ENCODE measurements at regions not wholly inside any gene's neighbourhood (a gene's known extent, or its start where the extent isn't known, plus 50 kb on each side); places are given as distances from the start of the nearest gene placed in this dataset.

- H3K36me3 ChIP-seq = no peaks in the 10 kb centered on the region
- H3K9me3 ChIP-seq = no peaks in the 10 kb centered on the region
- 31 to 46% (median 38%) methylated on average over 2 of the region's 2 CpGs for WGBS, 3 donors
- intact Hi-C loops (cut with DNase I) = no loop called here
- DNase-seq = no peak
- TF ChIP-seq POLR2A (IDR thresholded peaks at IDR 0.05) (no peak), CTCF (IDR thresholded peaks at IDR 0.05) (no peak), EP300 (IDR thresholded peaks at IDR 0.05) (no peak)
- H3K4me3 ChIP-seq = no peak overlapping the region
- no peaks in the 10 kb centered on the region for H3K4me1 ChIP-seq (ENCODE audit: insufficient read depth)
- H3K27me3 ChIP-seq = no peaks in the 10 kb centered on the region
- no peak overlapping the region for H3K27ac ChIP-seq
These were observed 510.1 kb upstream of the PIK3C3 start for GRCh38 chr18:41444943-41445342.

GRCh38 chr18:41436772-41437171 lies 518.3 kb upstream of the PIK3C3 start:
- no peaks in the 10 kb centered on the region for H3K4me1 ChIP-seq (ENCODE audit: insufficient read depth)
- H3K4me3 ChIP-seq = no peak overlapping the region
- intact Hi-C loops (cut with DNase I) = no loop called here
- no peaks in the 10 kb centered on the region for H3K9me3 ChIP-seq
- TF ChIP-seq POLR2A (IDR thresholded peaks at IDR 0.05) (no peak), CTCF (IDR thresholded peaks at IDR 0.05) (no peak), EP300 (IDR thresholded peaks at IDR 0.05) (no peak)
- no peak for DNase-seq
- 88 to 94% (median 92%) methylated on average over 1 of the region's 1 CpG for WGBS, 3 donors
- no peak overlapping the region for H3K27ac ChIP-seq
- H3K27me3 ChIP-seq = no peaks in the 10 kb centered on the region
- H3K36me3 ChIP-seq = no peaks in the 10 kb centered on the region

GRCh38 chr18:41418598-41418997 lies 536.4 kb upstream of the PIK3C3 start:
- H3K4me3 ChIP-seq = no peak overlapping the region
- no peak for DNase-seq
- H3K36me3 ChIP-seq = no peaks in the 10 kb centered on the region
- no peaks in the 10 kb centered on the region for H3K9me3 ChIP-seq
- no peak overlapping the region for H3K27ac ChIP-seq
- TF ChIP-seq EP300 (IDR thresholded peaks at IDR 0.05) (no peak), CTCF (IDR thresholded peaks at IDR 0.05) (no peak)
- no peaks in the 10 kb centered on the region for H3K4me1 ChIP-seq (ENCODE audit: insufficient read depth)
- H3K27me3 ChIP-seq = no peaks in the 10 kb centered on the region
- intact Hi-C loops (cut with DNase I) = no loop called here
- 72 to 93% (median 92%) methylated on average over 3 of the region's 3 CpGs for WGBS, 3 donors

- Histone ChIP-seq H3K4me1 (ENCODE audit: insufficient read depth) (no peaks in the 10 kb centered on the region), H3K27ac (no peak overlapping the region), H3K4me3 (no peak overlapping the region), H3K27me3 (no peaks in the 10 kb centered on the region), H3K36me3 (no peaks in the 10 kb centered on the region), H3K9me3 (no peaks in the 10 kb centered on the region)
- intact Hi-C loops (cut with DNase I) = no loop called here
- TF ChIP-seq CTCF (IDR thresholded peaks at IDR 0.05) = no peak
- TF ChIP-seq POLR2A (IDR thresholded peaks at IDR 0.05) = no peak
- no peak for TF ChIP-seq EP300 (IDR thresholded peaks at IDR 0.05)
- 69 to 80% (median 78%) methylated on average over 4 of the region's 4 CpGs for WGBS, 3 donors
- DNase-seq = no peak
These were observed 539.0 kb upstream of the PIK3C3 start for GRCh38 chr18:41416044-41416443.

GRCh38 chr18:41410006-41410405 lies 545.0 kb upstream of the PIK3C3 start:
- Histone ChIP-seq H3K4me1 (ENCODE audit: insufficient read depth) (no peaks in the 10 kb centered on the region), H3K27ac (no peak overlapping the region), H3K27me3 (no peaks in the 10 kb centered on the region), H3K36me3 (no peaks in the 10 kb centered on the region), H3K9me3 (no peaks in the 10 kb centered on the region), H3K4me3 (no peak overlapping the region)
- intact Hi-C loops (cut with DNase I) = no loop called here
- TF ChIP-seq POLR2A (IDR thresholded peaks at IDR 0.05) (no peak), CTCF (IDR thresholded peaks at IDR 0.05) (no peak), EP300 (IDR thresholded peaks at IDR 0.05) (no peak)
- DNase-seq = no peak

Data from ovary (tissue), 7 donors.